NT2/D1 (cell line): ENCODE measurements at regions not wholly inside any gene's neighbourhood (a gene's known extent, or its start where the extent isn't known, plus 50 kb on each side); places are given as distances from the start of the nearest gene placed in this dataset.

Source experiments
- DNase-seq: peaks from one replicate; pipeline ENCODE4 v3.0.0-alpha.2; 2011; ENCODE audit warnings: low read depth, low spot score
- H3K27me3 ChIP-seq: 2 replicates; pipeline ENCODE4 v1.6.0; 2011; ENCODE audit warnings: mild to moderate bottlenecking; ENCODE audit not compliant: insufficient read length, insufficient read depth
- H3K36me3 ChIP-seq: 2 replicates; pipeline ENCODE4 v1.6.1; 2011; ENCODE audit warnings: mild to moderate bottlenecking, low read length, mixed read lengths; ENCODE audit not compliant: insufficient read depth, insufficient read length
- H3K4me1 ChIP-seq: 2 replicates; pipeline ENCODE4 v1.5.1; 2011; ENCODE audit not compliant: insufficient read depth, insufficient read length
- H3K4me3 ChIP-seq: 2 replicates; pipeline ENCODE4 v1.5.1; 2011; ENCODE audit warnings: low read depth; ENCODE audit not compliant: insufficient read length
- H3K9ac ChIP-seq: 2 replicates; pipeline ENCODE4 v1.6.0; 2011; ENCODE audit warnings: low read depth; ENCODE audit not compliant: insufficient read length
- H3K9me3 ChIP-seq: 2 replicates; pipeline ENCODE4 v1.5.1; 2011; ENCODE audit warnings: mild to moderate bottlenecking, low read length; ENCODE audit not compliant: insufficient read depth
- SUZ12 ChIP-seq: IDR thresholded peaks from 2 replicates; pipeline ENCODE4 v1.6.1; 2011; ENCODE audit not compliant: insufficient read length, insufficient read depth; ENCODE audit errors: extremely low read depth
- YY1 ChIP-seq: IDR thresholded peaks from 2 replicates; pipeline ENCODE4 v1.6.1; 2011; ENCODE audit not compliant: insufficient read length, insufficient read depth
- ZNF274 ChIP-seq: IDR thresholded peaks from 2 replicates; pipeline ENCODE4 v1.6.1; 2011; ENCODE audit warnings: mild to moderate bottlenecking, low read depth, low read length

DNA sequence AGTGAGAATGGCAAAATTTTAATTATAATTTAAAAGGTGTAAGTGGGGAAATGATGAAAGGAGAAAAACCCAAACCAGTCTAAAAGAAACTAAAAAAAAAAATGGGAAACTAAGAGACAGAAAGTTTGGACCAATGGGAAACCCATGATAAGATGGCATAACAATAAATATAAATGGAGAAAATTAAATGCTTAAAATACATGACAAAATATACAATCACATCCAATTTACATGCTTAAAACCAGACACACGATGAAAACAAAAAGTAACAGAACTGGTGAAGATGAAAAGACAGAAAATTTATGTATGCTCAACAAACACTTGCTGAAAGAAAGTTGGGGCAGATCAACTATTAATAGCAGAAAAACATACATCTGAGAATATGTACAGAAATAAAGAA, 1471.1 kb downstream of the TBC1D22A start:
- H3K4me3 ChIP-seq: no peak overlapping the region
- no peak overlapping the region for H3K9ac ChIP-seq
- H3K4me1 ChIP-seq: no peaks in the 10 kb centered on the region
- no peak for DNase-seq
- H3K36me3 ChIP-seq: no peaks in the 10 kb centered on the region
- TF ChIP-seq SUZ12 (no peak), ZNF274 (no peak), YY1 (no peak)
- peaks cover 8% of the 10 kb centered on the region for H3K27me3 ChIP-seq
- peaks cover 15% of the 10 kb centered on the region; the same call in 1 of the 2 replicates for H3K9me3 ChIP-seq

- Histone ChIP-seq H3K9ac (no peak overlapping the region), H3K27me3 (no peaks in the 10 kb centered on the region), H3K36me3 (no peaks in the 10 kb centered on the region), H3K9me3 (peaks cover 10% of the 10 kb centered on the region; the same call in 1 of the 2 replicates), H3K4me1 (no peaks in the 10 kb centered on the region), H3K4me3 (no peak overlapping the region)
- no peak for TF ChIP-seq YY1
- TF ChIP-seq ZNF274: no peak
- no peak for TF ChIP-seq SUZ12
- no peak for DNase-seq
Observed at GRCh38 chr22:48228468-48228867, 1466.0 kb downstream of the TBC1D22A start.

GRCh38 chr22:48227341-48228018, 1465.0 kb downstream of the TBC1D22A start:
- no peaks in the 10 kb centered on the region for H3K4me1 ChIP-seq
- DNase-seq: no peak
- TF ChIP-seq ZNF274 (no peak), SUZ12 (no peak), YY1 (no peak)
- H3K4me3 ChIP-seq: no peak overlapping the region
- H3K27me3 ChIP-seq: no peaks in the 10 kb centered on the region
- H3K9me3 ChIP-seq: peaks cover 4% of the 10 kb centered on the region; the same call in 1 of the 2 replicates
- H3K9ac ChIP-seq: no peak overlapping the region
- no peaks in the 10 kb centered on the region for H3K36me3 ChIP-seq

DNA sequence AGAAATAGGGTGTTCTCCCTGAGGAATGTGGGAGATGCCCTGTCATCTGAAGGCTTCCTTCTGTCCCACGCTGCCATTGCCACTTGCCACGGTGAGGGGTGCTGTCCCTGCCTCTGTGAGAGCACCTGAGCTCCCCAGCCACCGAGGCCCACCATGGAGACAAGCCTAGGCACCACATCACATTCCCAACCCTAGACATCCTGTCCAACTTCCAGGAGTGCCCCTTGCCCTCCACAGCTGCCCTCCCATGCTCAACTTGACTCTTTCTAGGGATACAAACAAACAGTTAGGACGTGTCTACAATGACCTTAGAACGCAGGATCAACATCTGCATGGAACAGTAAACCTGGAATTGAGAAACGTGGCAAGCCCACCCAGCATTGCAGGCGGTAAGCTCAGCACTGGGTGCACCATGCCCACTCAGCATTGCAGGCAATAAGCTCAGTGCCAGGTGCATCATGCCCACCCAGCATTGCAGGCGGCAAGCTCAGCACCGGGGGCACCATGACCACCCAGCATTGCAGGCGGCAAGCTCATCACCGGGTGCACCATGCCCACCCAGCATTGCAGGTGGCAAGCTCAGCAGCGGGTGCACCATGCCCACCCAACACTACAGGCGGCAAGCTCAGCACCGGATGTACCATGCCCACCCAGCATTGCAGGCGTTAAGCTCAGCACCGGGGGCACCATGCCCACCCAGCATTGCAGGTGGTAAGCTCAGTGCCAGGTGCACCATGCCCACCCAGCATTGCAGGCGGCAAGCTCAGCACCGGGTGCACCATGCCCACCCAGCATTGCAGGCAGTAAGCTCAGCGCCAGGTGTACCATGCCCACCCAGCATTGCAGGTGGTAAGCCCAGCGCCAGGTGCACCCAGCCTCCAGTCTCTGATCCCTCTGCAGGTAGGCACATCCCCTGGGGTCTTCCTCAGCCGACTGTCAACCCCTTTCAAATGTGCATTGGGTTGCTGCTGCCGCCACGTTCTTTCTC, 1463.9 kb downstream of the TBC1D22A start:
- no peaks in the 10 kb centered on the region for H3K9me3 ChIP-seq
- H3K9ac ChIP-seq: no peak overlapping the region
- no peaks in the 10 kb centered on the region for H3K27me3 ChIP-seq
- H3K36me3 ChIP-seq: no peaks in the 10 kb centered on the region
- DNase-seq: no peak
- H3K4me1 ChIP-seq: no peaks in the 10 kb centered on the region
- no peak overlapping the region for H3K4me3 ChIP-seq
- TF ChIP-seq ZNF274: no peak
- no peak for TF ChIP-seq YY1

- Histone ChIP-seq H3K36me3 (no peaks in the 10 kb centered on the region), H3K4me1 (no peaks in the 10 kb centered on the region), H3K27me3 (no peaks in the 10 kb centered on the region), H3K9ac (no peak overlapping the region), H3K4me3 (no peak overlapping the region), H3K9me3 (no peaks in the 10 kb centered on the region)
- no peak for DNase-seq
- TF ChIP-seq ZNF274 (no peak), SUZ12 (no peak), YY1 (no peak)
Observed at GRCh38 chr22:48224332-48224731, 1461.9 kb downstream of the TBC1D22A start.

DNA sequence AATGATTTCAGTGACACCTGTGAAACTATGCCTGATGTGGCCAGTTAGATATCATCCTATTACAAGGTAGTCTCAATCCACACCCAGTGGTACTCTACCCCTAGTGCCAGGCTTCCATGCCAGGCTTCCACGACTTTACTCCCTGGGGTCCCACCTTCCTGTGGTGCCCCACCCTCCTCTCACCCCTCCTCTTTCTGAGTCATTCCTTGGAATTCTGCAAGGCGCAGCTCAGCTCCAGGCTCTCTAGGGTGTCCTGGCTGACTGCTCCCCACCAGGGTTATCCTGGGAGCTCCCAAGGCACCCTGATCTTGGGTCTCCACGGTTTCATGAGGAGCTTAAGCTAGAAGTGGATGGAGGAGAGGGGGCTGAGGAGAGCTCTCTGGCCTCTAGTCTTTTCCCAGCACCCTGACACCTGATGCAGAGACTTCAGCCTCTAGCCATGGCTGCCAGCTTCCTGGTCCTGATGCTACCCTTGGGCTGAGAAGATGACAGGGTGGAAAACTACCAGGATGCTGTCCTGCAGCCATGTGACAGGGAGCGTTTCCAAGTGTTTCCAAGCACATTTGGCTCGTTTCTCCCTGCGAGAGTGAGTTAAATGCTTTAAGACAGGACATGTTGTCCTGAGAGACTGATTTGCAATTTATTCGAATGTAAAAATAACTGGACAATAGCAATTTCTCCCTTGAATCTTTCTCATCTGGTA, 1461.2 kb downstream of the TBC1D22A start:
- no peak overlapping the region for H3K4me3 ChIP-seq
- H3K36me3 ChIP-seq: no peaks in the 10 kb centered on the region
- no peak overlapping the region for H3K9ac ChIP-seq
- no peaks in the 10 kb centered on the region for H3K27me3 ChIP-seq
- H3K4me1 ChIP-seq: no peaks in the 10 kb centered on the region
- H3K9me3 ChIP-seq: no peaks in the 10 kb centered on the region
- DNase-seq: no peak
- no peak for TF ChIP-seq SUZ12
- no peak for TF ChIP-seq ZNF274
- TF ChIP-seq YY1: no peak
